NCI-H524 treated with DMSO at 0.1 percent for 48 hours (cell line): ENCODE measurements at regions not wholly inside any gene's neighbourhood (a gene's known extent, or its start where the extent isn't known, plus 50 kb on each side); places are given as distances from the start of the nearest gene placed in this dataset.
"Not testable (repeated sequence)": the region's sequence is repeated elsewhere in the genome, so short reads cannot be mapped to it uniquely, and the experiment has no call there.

Source experiments
- DNase-seq: peaks from one replicate; lab custom pipeline; 2025; lab: John Stamatoyannopoulos, UW

DNA sequence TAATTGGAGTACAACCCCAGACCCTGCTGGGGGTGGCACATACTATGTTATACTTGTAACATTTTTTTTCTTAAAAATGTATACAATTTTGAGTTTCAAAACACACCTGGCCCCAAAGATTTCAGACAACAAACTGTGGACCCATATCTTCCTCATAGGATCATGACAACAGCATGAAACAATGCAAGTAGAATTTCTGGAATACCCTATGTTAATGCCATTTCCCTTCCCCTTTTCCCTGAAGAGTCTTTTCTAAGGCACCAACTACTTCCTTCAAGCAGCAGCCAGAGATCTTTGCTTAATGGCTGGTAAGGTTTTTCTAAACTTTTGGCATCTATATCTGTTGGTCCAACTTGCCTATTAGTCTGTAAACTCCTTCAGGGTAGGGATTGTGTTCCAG, 99.9 kb upstream of the SERBP1 start:
- no peak for DNase-seq

GRCh38 chr1:67532452-67533216, 102.4 kb upstream of the SERBP1 start:
- DNase-seq = peak; percentile 53

DNA sequence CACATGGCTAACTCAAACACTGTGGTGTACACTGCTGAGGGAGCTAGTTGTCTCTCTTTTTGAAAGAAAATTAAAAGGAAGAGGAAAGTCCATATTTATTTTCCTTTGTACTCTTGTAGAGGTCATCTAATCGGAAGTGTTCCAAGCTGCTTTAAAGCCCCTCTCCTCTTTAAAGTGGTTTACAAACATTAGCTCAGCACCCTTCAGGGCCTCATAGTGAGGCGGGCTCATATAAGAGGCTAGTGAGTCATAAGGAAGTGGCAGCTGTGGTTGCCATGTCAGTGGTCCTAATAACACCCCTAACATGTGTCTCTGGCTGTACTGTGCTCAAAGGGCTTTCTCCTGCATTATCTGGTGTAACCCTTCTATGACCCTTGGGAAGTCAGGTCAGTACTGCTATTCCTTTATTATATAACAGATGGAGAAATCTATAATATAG, 104.4 kb upstream of the SERBP1 start:
- no peak for DNase-seq

- no peak for DNase-seq
Observed at GRCh38 chr1:67535474-67535873, 105.3 kb upstream of the SERBP1 start.

GRCh38 chr1:67536957-67537666, 106.9 kb upstream of the SERBP1 start:
- DNase-seq = no peak

DNA sequence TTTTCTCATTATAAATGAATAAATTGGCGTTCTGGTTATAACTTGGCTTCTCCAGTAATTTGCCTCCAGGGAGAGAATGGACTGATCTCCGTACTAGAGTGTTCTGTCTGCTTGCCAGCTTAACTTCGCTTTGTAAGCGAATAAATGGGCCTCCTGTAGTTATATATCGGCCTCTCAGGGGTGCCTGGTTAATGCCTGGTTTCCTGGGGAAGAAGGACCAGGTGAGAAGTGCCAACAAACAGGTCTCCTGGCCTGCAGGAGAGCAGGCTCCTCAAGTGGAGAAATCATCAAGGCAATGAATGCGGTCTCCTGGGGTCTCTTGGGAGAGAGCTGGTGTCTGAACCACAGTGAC, 107.4 kb upstream of the SERBP1 start:
- DNase-seq = no peak

GRCh38 chr1:67540025-67540732, 110.0 kb upstream of the SERBP1 start:
- no peak for DNase-seq

GRCh38 chr1:67540733-67541125, 110.5 kb upstream of the SERBP1 start:
- DNase-seq = no peak

DNA sequence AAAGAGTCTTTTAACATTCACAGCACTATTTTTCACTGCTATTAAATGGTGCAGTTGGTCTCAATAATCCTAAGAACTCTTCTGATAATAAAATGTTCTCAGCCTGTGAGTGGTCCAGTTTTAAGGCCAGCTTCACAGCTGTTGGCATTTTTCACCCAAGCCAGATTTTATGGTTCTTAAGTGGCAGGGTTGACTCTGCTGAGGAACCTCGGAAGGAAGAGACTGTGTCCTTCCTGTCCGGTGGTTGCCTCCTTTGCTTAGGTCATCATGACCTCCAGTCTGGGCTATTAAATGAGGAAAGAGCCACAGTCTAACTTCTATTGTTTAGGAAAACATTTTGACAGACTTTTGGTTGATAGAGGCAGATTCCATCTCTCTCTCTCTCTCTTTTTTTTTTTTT, 112.5 kb upstream of the SERBP1 start:
- DNase-seq = no peak

DNA sequence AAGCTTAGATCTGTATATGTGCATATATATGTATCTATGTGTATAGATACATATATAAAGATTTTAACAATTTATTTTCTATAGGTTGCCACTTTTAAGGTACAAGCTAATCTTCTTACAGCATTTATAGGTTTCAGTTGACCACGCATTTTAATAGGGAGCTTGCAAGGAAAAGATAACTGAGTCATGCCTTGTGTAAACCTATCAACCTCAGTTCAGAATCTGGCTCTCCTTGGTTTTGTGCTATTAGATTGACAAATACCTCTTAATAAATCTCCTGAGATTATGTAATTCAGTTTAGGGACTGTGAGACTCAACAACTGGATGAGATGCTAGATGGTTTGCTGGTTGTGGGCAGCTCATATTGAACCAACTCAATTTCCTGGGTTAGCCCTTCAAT, 114.7 kb upstream of the SERBP1 start:
- no peak for DNase-seq

DNA sequence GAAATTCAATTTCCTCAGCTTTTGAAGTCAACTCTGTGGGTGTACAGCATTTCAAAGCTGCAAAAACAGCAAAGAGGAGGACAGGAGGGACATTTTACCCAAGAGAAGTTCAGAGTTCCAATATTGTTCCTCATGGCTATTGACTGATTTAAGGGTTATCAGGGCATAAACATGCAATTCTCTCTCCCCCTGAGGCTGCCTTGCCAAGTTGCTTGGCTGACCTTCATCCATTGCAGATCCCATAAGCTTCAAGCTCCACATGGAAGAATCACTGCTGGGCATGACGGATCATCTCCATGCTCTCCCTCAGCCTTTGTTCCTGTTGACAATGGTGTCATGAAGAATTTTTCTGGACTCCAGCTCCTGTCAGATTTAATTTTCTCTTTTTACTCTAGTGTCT, 115.2 kb upstream of the SERBP1 start:
- DNase-seq = no peak

- DNase-seq = no peak
Observed at GRCh38 chr1:67551375-67551774, 121.2 kb upstream of the SERBP1 start.

DNA sequence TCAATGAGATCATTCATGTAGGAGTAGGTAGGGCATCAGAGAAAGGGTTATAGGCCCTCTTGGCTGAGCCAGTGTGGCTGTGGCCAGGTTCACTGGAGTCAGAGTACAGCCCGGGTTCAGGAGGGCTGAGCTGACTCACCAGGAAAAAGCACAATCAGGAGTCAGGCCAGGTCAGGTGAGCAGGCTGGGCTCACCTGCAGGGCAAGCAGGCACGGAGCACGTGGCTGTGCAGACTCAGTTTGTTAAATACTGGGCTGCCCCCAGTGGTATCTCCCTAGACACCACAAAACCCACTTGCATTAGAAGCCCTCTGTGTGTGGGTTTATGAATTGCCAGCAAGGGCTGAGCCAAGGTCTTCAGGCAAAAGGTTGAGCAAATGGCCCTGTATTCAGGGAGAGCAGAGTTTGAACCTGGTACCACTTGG, 122.1 kb upstream of the SERBP1 start:
- DNase-seq = no peak

- DNase-seq = not testable (repeated sequence)
Observed at GRCh38 chr1:67554204-67554603, 124.0 kb upstream of the SERBP1 start.

DNA sequence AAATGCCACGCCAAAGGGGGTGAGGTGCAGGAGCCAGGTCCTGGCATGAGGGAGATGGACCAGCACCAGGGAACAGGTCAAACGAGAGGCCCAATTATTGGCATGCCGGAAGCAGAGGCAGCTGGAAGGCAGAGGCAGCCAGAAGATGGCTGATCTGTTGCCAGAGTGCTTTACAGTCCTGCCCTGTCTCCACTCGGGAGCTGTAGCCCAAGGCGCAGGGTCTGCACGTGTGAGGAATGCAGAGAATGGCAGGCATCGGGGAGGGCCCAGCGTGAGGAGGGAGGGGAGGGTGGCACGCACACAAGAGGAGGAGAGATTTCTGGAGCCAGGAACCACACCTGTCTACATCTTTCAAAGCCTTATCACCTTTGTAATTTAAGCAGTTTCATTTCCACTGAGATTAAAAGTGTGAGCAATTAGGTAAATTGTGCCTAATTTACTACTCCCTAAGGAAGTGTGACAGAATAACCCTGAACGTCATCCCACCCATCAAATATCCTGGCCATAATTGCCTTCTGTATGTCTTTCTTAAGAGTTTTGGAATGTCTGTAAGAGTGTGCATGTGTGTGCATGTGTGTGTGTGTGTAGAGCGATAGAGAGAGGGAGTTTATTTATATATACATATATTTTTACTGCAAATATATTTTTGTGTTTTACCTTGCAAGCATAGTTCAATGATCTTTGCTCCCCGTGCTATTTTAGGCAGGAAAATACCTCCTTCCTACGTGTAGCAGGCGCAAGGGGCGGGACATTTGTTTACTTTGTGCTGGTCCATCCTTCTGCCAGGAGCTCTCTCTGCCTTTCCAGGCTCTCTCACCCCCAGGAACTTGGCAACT, 125.5 kb upstream of the SERBP1 start:
- no peak for DNase-seq

GRCh38 chr1:67556297-67556900, 126.2 kb upstream of the SERBP1 start:
- DNase-seq = no peak

DNA sequence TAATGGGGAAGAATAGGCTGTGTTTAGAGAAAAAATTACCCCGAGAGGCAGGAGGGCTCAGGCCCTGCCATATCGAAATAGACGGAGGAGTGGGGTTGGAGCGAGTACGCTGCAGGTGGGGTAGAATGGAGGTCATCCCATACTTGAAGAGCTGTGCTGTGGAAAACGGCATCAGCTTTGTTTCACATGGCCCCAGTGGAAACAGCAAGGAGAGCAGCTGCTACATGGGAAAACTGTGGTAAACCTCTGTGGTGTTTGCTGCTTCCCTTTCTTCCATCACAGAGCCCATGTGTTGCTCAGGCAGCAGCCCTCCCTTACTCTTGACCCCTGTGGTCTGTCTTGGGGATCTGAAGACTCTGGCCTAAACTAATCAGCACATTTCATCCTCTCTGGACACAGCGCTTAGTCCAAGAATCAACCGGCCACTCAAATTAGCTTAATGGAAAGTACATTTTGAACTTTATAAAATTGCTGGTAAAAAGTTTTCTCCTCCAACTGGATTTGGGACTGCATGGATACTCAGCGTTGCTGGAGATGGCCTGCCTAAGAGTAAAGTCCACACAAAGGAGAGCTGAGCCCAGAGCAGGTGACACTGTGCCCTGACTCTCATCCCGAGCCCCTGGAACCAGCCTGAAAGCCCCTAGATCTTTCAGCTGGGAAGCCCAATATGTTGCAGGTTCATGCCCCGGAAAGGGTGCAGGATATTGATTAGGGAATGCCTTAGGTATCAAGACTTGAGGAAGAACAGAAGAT, 127.1 kb upstream of the GADD45A start:
- no peak for DNase-seq

- no peak for DNase-seq
Observed at GRCh38 chr1:67558449-67559193, 126.4 kb upstream of the GADD45A start.

GRCh38 chr1:67559222-67559700, 125.7 kb upstream of the GADD45A start:
- DNase-seq = no peak
